ENCODE measurements at regions not wholly inside any gene's neighbourhood (a gene's known extent, or its start where the extent isn't known, plus 50 kb on each side); places are given as distances from the start of the nearest gene placed in this dataset.

GRCh38 chr9:74006935-74007334 is 490.2 kb upstream of the RORB start:
- ATAC-seq (no peak), DNase-seq (no peak)
- Histone ChIP-seq H3K4me3 (no peak overlapping the region), H3K4me1 (no peaks in the 10 kb centered on the region), H3K9me3 (no peaks in the 10 kb centered on the region), H3K36me3 (replicated peaks in 1 of 2; ENCODE audit: insufficient read depth in 1 of 2, low read depth in 2 of 2) (no peaks in the 10 kb centered on the region), H3K27me3 (no peaks in the 10 kb centered on the region), H3K27ac (no peak overlapping the region)
- WGBS, 2 donors, result 35 to 63% methylated on average over 2 of the region's 2 CpGs
- TF ChIP-seq CTCF (IDR thresholded peaks at IDR 0.05), result no peak
- no peak for TF ChIP-seq POLR2A (IDR thresholded peaks at IDR 0.05)
- intact Hi-C loops (cut with DNase I), result no loop called here

- 59 to 63% methylated on average over 3 of the region's 3 CpGs for WGBS, 2 donors
- intact Hi-C loops (cut with DNase I), result no loop called here
- no peak overlapping the region for H3K27ac ChIP-seq
- H3K36me3 ChIP-seq (replicated peaks in 1 of 2; ENCODE audit: insufficient read depth in 1 of 2, low read depth in 2 of 2), result no peaks in the 10 kb centered on the region
- H3K4me3 ChIP-seq, result no peak overlapping the region
- H3K27me3 ChIP-seq, result no peaks in the 10 kb centered on the region
- TF ChIP-seq CTCF (IDR thresholded peaks at IDR 0.05) (no peak), POLR2A (IDR thresholded peaks at IDR 0.05) (no peak)
- no peaks in the 10 kb centered on the region for H3K4me1 ChIP-seq
- DNase-seq (no peak), ATAC-seq (no peak)
- no peaks in the 10 kb centered on the region for H3K9me3 ChIP-seq
Observed at GRCh38 chr9:74007833-74008232, 489.3 kb upstream of the RORB start.

- ATAC-seq (no peak), DNase-seq (no peak)
- Histone ChIP-seq H3K4me3 (no peak overlapping the region), H3K27ac (no peak overlapping the region), H3K4me1 (no peaks in the 10 kb centered on the region), H3K9me3 (no peaks in the 10 kb centered on the region), H3K36me3 (replicated peaks in 1 of 2; ENCODE audit: insufficient read depth in 1 of 2, low read depth in 2 of 2) (no peaks in the 10 kb centered on the region), H3K27me3 (no peaks in the 10 kb centered on the region)
- TF ChIP-seq CTCF (IDR thresholded peaks at IDR 0.05), result no peak
- intact Hi-C loops (cut with DNase I), result no loop called here
Observed at GRCh38 chr9:74016004-74016403, 481.1 kb upstream of the RORB start.

GRCh38 chr9:74025402-74025925 is 471.7 kb upstream of the RORB start:
- intact Hi-C loops (cut with DNase I), result no loop called here
- no peak for TF ChIP-seq POLR2A (IDR thresholded peaks at IDR 0.05)
- no peak for TF ChIP-seq CTCF (IDR thresholded peaks at IDR 0.05)
- WGBS, 2 donors, result 38% methylated on average over 4 of the region's 4 CpGs
- H3K4me1 ChIP-seq, result no peaks in the 10 kb centered on the region
- no peaks in the 10 kb centered on the region for H3K27me3 ChIP-seq
- no peak for ATAC-seq
- no peak for DNase-seq
- H3K9me3 ChIP-seq, result no peaks in the 10 kb centered on the region
- H3K4me3 ChIP-seq, result no peak overlapping the region
- no peak overlapping the region for H3K27ac ChIP-seq
- H3K36me3 ChIP-seq (replicated peaks in 1 of 2; ENCODE audit: insufficient read depth in 1 of 2, low read depth in 2 of 2), result no peaks in the 10 kb centered on the region

GRCh38 chr9:74032421-74032820 is 464.7 kb upstream of the RORB start:
- H3K36me3 ChIP-seq (replicated peaks in 1 of 2; ENCODE audit: insufficient read depth in 1 of 2, low read depth in 2 of 2), result no peaks in the 10 kb centered on the region
- TF ChIP-seq CTCF (IDR thresholded peaks at IDR 0.05) (no peak), POLR2A (IDR thresholded peaks at IDR 0.05) (no peak)
- no peak for ATAC-seq
- H3K27me3 ChIP-seq, result no peaks in the 10 kb centered on the region
- no peak for DNase-seq
- WGBS, 2 donors, result 27 to 40% methylated on average over 2 of the region's 2 CpGs
- no peaks in the 10 kb centered on the region for H3K4me1 ChIP-seq
- H3K9me3 ChIP-seq, result no peaks in the 10 kb centered on the region
- H3K27ac ChIP-seq, result no peak overlapping the region
- intact Hi-C loops (cut with DNase I), result no loop called here
- H3K4me3 ChIP-seq, result no peak overlapping the region

Data from body of pancreas (tissue), 4 donors.